GM19043 (cell line): ENCODE measurements at regions not wholly inside any gene's neighbourhood (a gene's known extent, or its start where the extent isn't known, plus 50 kb on each side); places are given as distances from the start of the nearest gene placed in this dataset.

Experiments
- ATAC-seq: cut with Tn5 transposase; IDR thresholded peaks from one replicate; pipeline ENCODE4 v1.9.1; 2021; ENCODE audit warnings: low read depth; ENCODE audit not compliant: unreplicated experiment

GRCh38 chr4:60565558-60565957 is 634.6 kb upstream of the ADGRL3 start:
- ATAC-seq: no peak

- no peak for ATAC-seq
These were observed 624.8 kb upstream of the ADGRL3 start for GRCh38 chr4:60575336-60575735.

- no peak for ATAC-seq
These were observed 620.8 kb upstream of the ADGRL3 start for GRCh38 chr4:60579335-60579734.

- ATAC-seq: no peak
These were observed 618.1 kb upstream of the ADGRL3 start for GRCh38 chr4:60581919-60582536.

GRCh38 chr4:60588556-60588955 is 611.6 kb upstream of the ADGRL3 start:
- no peak for ATAC-seq

GRCh38 chr4:60589425-60589824 is 610.7 kb upstream of the ADGRL3 start:
- ATAC-seq: no peak

GRCh38 chr4:60590116-60590515 is 610.0 kb upstream of the ADGRL3 start:
- no peak for ATAC-seq

- ATAC-seq: no peak
These were observed 594.3 kb upstream of the ADGRL3 start for GRCh38 chr4:60605646-60606354.

GRCh38 chr4:60611762-60612496 is 588.2 kb upstream of the ADGRL3 start:
- no peak for ATAC-seq

GRCh38 chr4:60617731-60618130 is 582.4 kb upstream of the ADGRL3 start:
- ATAC-seq: no peak

GRCh38 chr4:60619531-60620305 is 580.4 kb upstream of the ADGRL3 start:
- ATAC-seq: no peak

GRCh38 chr4:60637976-60638375 is 562.1 kb upstream of the ADGRL3 start:
- no peak for ATAC-seq

GRCh38 chr4:60648774-60649173 is 551.4 kb upstream of the ADGRL3 start:
- ATAC-seq: no peak

GRCh38 chr4:60652933-60653332 is 547.2 kb upstream of the ADGRL3 start:
- no peak for ATAC-seq

- no peak for ATAC-seq
These were observed 544.8 kb upstream of the ADGRL3 start for GRCh38 chr4:60655356-60655755.

GRCh38 chr4:60656171-60656570 is 544.0 kb upstream of the ADGRL3 start:
- ATAC-seq: no peak

- no peak for ATAC-seq
These were observed 543.1 kb upstream of the ADGRL3 start for GRCh38 chr4:60657041-60657440.

GRCh38 chr4:60657807-60658206 is 542.3 kb upstream of the ADGRL3 start:
- no peak for ATAC-seq

- no peak for ATAC-seq
These were observed 536.4 kb upstream of the ADGRL3 start for GRCh38 chr4:60663769-60664168.

GRCh38 chr4:60682901-60683300 is 517.2 kb upstream of the ADGRL3 start:
- no peak for ATAC-seq

- ATAC-seq: no peak
These were observed 516.8 kb upstream of the ADGRL3 start for GRCh38 chr4:60683357-60683756.
